Esophagus muscularis mucosa (tissue), 4 donors: ENCODE measurements at regions not wholly inside any gene's neighbourhood (a gene's known extent, or its start where the extent isn't known, plus 50 kb on each side); places are given as distances from the start of the nearest gene placed in this dataset.

Experiments
- DNase-seq: peaks from one replicate; pipeline ENCODE4 v3.0.0-alpha.2; 2017; ENCODE audit errors: extremely low spot score
- H3K27ac ChIP-seq, 4 donors: fragments of 200-600 bp; sonication (generic); replicated peaks in 1 of 4; 1 replicate in 3 of 4; 2 replicates in 1 of 4; pipeline ENCODE4 v1.5.1; 2016 to 2019; ENCODE audit warnings: mild to moderate bottlenecking in 1 of 4
- H3K27me3 ChIP-seq, 4 donors: fragments of 200-600 bp; sonication (generic); one replicate each; pipeline versions ENCODE4 v1.5.1 to v1.6.0; 2016 to 2019
- H3K36me3 ChIP-seq, 4 donors: fragments of 200-600 bp; sonication (generic); one replicate each; pipeline ENCODE4 v1.5.1; 2016 to 2019
- H3K4me1 ChIP-seq, 4 donors: fragments of 200-600 bp; sonication (generic); one replicate each; pipeline ENCODE4 v1.5.1; 2016 to 2019
- H3K4me3 ChIP-seq, 4 donors: fragments of 200-600 bp; sonication (generic); 1 replicate in 2 of 4; 2 replicates in 2 of 4; pipeline ENCODE4 v1.5.1; 2016 to 2019; ENCODE audit warnings: mild to moderate bottlenecking in 4 of 4, moderate library complexity in 1 of 4
- H3K9me3 ChIP-seq, 4 donors: fragments of 200-600 bp; sonication (generic); 1 replicate in 3 of 4; 2 replicates in 1 of 4; pipeline ENCODE4 v1.5.1; 2016 to 2019
- EP300 ChIP-seq: sonication (generic); formaldehyde crosslinking; IDR thresholded peaks from one replicate; pipeline ENCODE4 v1.6.1; 2017; ENCODE audit warnings: antibody characterized with exemption
- POLR2A ChIP-seq: fragments of 450-650 bp; IDR thresholded peaks from one replicate; pipeline ENCODE4 v1.6.1; 2017; ENCODE audit warnings: antibody characterized with exemption, moderate library complexity, mild to moderate bottlenecking, low read depth
- POLR2AphosphoS5 ChIP-seq, 2 donors: sonication (generic); formaldehyde crosslinking; IDR thresholded peaks; one replicate each; pipeline ENCODE4 v1.6.1; 2017; ENCODE audit warnings: antibody characterized with exemption in 2 of 2
- WGBS: methylation state at CpG from one replicate; pipeline ENCODE4 v1.1.5; 2018; 5-methylcytosine and 5-hydroxymethylcytosine counted together
- intact Hi-C: fragments of 100-400 bp; cut with DNase I; formaldehyde crosslinking; loops from one replicate; pipeline ENCODE4 v1.15.1; 2023
- TF ChIP-seq, protein P1 (sequence below), 3 experiments: fragments of 200-600 bp in 2 of 3; fragments of 450-650 bp in 1 of 3; sonication (generic) in 2 of 3; IDR thresholded peaks; one replicate each; pipeline ENCODE4 v1.5.1; 2017 to 2019; ENCODE audit warnings: antibody characterized with exemption in 3 of 3, mild to moderate bottlenecking in 2 of 3, moderate library complexity in 1 of 3

DNA sequence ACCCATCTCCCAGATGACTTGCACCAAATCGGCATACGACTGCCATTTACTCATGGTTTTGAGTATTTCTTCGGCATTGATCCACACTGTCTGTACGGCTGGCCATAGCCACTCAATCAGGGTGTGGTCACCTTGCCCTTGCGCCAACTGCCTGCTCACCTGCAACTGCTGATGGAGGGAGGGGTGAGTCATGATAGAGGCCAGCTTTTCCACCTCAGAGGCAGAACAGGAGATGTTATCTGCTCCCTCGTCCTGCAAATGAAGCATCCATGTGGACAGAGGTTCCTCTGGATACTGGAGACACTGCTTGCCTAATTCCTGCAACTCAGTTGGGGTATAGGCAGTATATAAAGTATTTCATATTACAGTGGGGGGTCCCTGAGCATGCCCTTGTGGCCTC is 85.6 kb upstream of the ATP10B start:
- Histone ChIP-seq H3K4me3 (no peak overlapping the region), H3K27me3 (no peaks in the 10 kb centered on the region), H3K4me1 (no peaks in the 10 kb centered on the region), H3K9me3 (no peaks in the 10 kb centered on the region), H3K27ac (no peak overlapping the region), H3K36me3 (no peaks in the 10 kb centered on the region)
- TF ChIP-seq POLR2A (no peak), POLR2AphosphoS5 (IDR thresholded peaks at IDR 0.05) (no peak), EP300 (no peak)
- TF ChIP-seq, protein P1, sequence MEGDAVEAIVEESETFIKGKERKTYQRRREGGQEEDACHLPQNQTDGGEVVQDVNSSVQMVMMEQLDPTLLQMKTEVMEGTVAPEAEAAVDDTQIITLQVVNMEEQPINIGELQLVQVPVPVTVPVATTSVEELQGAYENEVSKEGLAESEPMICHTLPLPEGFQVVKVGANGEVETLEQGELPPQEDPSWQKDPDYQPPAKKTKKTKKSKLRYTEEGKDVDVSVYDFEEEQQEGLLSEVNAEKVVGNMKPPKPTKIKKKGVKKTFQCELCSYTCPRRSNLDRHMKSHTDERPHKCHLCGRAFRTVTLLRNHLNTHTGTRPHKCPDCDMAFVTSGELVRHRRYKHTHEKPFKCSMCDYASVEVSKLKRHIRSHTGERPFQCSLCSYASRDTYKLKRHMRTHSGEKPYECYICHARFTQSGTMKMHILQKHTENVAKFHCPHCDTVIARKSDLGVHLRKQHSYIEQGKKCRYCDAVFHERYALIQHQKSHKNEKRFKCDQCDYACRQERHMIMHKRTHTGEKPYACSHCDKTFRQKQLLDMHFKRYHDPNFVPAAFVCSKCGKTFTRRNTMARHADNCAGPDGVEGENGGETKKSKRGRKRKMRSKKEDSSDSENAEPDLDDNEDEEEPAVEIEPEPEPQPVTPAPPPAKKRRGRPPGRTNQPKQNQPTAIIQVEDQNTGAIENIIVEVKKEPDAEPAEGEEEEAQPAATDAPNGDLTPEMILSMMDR (IDR thresholded peaks at IDR 0.05): no peak
- no peak for DNase-seq
- WGBS: 91% methylated on average over 6 of the region's 6 CpGs
- intact Hi-C loops: no loop called here

DNA sequence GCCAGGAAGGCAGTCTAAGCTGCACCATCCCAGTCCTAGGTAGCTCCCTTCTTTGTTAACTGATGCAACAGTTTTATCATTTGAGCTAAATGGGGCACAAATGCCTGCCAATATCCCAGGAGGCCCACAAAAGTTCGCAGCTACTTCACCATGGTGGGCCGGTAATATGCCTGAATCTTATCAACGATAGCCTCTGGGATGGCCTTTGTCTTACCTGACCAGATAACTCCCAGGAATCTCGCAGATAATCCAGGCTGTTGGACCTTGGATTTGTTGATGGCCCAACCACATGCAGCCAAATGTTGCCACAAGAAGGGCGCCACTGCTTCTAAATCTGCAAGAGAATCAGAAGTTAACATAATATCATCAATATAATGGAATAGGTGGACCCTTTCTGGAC is 83.8 kb upstream of the ATP10B start:
- intact Hi-C loops: no loop called here
- H3K36me3 ChIP-seq: no peaks in the 10 kb centered on the region
- WGBS: 90% methylated on average over 4 of the region's 5 CpGs

DNA sequence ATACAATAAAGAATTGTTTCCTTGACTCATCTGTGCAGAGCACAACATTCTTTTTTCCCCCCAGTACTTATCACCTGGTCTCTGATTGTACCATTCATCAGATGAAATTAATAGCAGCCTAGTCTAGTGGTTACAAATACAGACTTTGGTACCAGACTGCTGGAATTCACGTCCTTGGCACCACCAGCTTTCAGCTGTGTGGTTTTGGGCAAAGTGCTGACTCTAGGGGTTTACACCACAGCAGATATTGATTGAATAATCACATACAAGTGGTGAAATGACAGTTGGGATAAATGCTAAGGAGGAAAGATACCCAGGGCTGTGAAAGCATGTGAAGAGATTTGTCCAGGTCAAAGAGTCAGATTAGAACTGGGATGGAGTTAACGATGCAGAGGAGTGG is 79.3 kb upstream of the ATP10B start:
- no peaks in the 10 kb centered on the region for H3K27me3 ChIP-seq
- TF ChIP-seq, protein P1 (IDR thresholded peaks at IDR 0.05): no peak
- no peaks in the 10 kb centered on the region for H3K9me3 ChIP-seq
- H3K27ac ChIP-seq: no peak overlapping the region
- no peak for DNase-seq
- H3K4me1 ChIP-seq: no peaks in the 10 kb centered on the region
- H3K36me3 ChIP-seq: no peaks in the 10 kb centered on the region
- intact Hi-C loops: no loop called here
- WGBS: 87% methylated on average over 2 of the region's 2 CpGs
- no peak overlapping the region for H3K4me3 ChIP-seq

More for the DNA sequence above, 83.8 kb upstream of the ATP10B start:
- no peak overlapping the region for H3K4me3 ChIP-seq
- no peaks in the 10 kb centered on the region for H3K27me3 ChIP-seq
- no peak overlapping the region for H3K27ac ChIP-seq
- no peak for DNase-seq
- H3K4me1 ChIP-seq: no peaks in the 10 kb centered on the region
- no peaks in the 10 kb centered on the region for H3K9me3 ChIP-seq
- TF ChIP-seq POLR2A (no peak), POLR2AphosphoS5 (IDR thresholded peaks at IDR 0.05) (no peak), EP300 (no peak)
- TF ChIP-seq, protein P1 (IDR thresholded peaks at IDR 0.05): no peak

DNA sequence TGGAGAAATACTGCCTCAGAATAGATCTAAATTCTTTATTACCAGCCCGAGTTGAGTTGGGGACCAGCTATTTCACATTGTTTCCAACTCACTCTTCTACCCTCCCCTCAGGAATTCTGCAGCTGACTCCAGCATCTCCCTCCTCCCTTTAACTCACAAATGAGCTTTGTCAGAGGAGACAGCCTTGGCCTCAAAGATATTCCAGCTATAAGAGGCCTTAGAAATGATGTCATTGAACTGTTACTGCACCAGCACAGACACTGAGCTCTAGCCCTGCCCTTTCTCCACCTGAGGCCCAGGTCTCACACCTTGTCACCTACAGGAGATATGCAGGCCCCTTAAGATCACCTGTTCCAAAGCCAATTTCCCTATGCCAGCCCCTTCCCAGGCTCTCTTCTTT is 78.4 kb upstream of the ATP10B start:
- DNase-seq: no peak
- WGBS: 12% methylated on average over 1 of the region's 1 CpG

DNA sequence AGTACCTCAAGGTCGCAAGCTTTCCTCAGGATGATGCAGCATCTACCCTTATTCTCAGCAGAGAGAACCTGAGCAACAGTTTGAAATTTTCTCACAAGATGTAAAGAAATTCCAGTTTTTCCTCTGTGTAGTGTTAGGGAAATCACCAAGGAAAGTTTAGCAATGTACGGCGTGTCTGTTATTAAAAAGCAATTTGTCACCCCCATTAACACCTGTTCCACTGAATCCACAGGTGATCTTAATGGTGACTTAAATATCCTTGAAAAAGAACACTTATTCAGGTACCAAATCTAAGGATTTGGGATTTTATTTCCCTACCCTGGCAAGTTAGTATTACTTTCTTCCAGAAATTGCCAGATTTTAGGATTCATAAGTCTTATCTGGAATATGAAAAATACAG is 77.9 kb upstream of the ATP10B start:
- Histone ChIP-seq H3K27ac (no peak overlapping the region), H3K9me3 (no peaks in the 10 kb centered on the region), H3K27me3 (no peaks in the 10 kb centered on the region), H3K4me3 (no peak overlapping the region), H3K36me3 (no peaks in the 10 kb centered on the region), H3K4me1 (no peaks in the 10 kb centered on the region)
- no peak for DNase-seq
- 83% methylated on average over 3 of the region's 3 CpGs for WGBS
- intact Hi-C loops: no loop called here
- TF ChIP-seq EP300 (no peak), POLR2A (no peak)
- TF ChIP-seq, protein P1 (IDR thresholded peaks at IDR 0.05): no peak

More for the DNA sequence above, 78.4 kb upstream of the ATP10B start:
- H3K4me1 ChIP-seq: no peaks in the 10 kb centered on the region
- H3K4me3 ChIP-seq: no peak overlapping the region
- H3K36me3 ChIP-seq: no peaks in the 10 kb centered on the region
- H3K27ac ChIP-seq: no peak overlapping the region
- H3K9me3 ChIP-seq: no peaks in the 10 kb centered on the region
- TF ChIP-seq EP300: no peak
- TF ChIP-seq POLR2A: no peak
- TF ChIP-seq, protein P1 (IDR thresholded peaks at IDR 0.05): no peak
- intact Hi-C loops: no loop called here
- H3K27me3 ChIP-seq: no peaks in the 10 kb centered on the region
